ENCODE measurements at regions not wholly inside any gene's neighbourhood (a gene's known extent, or its start where the extent isn't known, plus 50 kb on each side); places are given as distances from the start of the nearest gene placed in this dataset.

- no peak for DNase-seq
Measured at GRCh38 chr12:93256256-93256969, 121.3 kb upstream of the NUDT4 start.

DNA sequence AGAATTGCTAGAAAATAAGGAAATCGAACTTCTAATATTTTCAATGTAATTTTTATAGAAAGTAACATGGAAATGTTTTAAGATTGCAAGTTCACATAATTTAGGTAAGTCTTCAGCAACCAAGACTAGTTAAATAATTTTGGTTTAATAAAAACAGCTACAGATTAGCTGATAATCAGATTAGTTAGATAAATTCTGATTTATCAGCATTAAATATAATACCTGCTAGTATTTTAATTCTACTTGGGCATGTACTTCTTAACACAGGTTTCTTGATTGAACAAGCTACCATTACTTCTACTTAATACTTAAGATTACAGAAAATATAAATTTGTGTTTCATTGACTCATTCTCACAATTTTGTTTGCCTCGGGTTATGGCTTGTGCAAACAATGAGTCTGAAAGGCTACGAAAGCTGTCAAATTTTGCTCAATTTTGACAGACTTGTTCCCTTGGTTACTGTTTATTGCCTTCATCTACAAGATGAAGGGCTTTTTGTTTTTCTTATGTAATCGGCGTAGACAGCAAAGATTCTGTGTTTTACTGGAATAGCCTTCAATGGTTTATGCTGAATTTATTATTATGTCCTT lies 116.1 kb upstream of the NUDT4 start:
- no peak for DNase-seq

DNA sequence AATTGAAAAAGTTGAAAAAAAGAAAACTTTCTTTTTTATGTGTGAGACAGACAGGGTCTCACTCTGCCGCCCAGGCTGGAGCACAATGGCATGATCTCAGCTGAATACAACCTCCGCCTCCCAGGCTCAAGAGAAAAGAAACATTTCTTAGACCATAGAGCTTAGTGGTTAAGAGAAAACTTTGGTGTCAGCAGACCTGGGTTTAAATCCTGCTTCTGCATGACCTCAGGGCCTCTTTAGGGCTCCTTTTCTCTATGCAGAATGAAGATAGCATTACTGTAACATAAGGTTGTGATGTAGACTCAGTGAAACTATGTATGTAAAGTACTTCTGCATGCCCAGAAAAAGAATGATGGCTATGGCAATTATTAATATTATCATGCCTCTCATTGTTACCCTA lies 104.7 kb upstream of the NUDT4 start:
- no peak for DNase-seq

DNA sequence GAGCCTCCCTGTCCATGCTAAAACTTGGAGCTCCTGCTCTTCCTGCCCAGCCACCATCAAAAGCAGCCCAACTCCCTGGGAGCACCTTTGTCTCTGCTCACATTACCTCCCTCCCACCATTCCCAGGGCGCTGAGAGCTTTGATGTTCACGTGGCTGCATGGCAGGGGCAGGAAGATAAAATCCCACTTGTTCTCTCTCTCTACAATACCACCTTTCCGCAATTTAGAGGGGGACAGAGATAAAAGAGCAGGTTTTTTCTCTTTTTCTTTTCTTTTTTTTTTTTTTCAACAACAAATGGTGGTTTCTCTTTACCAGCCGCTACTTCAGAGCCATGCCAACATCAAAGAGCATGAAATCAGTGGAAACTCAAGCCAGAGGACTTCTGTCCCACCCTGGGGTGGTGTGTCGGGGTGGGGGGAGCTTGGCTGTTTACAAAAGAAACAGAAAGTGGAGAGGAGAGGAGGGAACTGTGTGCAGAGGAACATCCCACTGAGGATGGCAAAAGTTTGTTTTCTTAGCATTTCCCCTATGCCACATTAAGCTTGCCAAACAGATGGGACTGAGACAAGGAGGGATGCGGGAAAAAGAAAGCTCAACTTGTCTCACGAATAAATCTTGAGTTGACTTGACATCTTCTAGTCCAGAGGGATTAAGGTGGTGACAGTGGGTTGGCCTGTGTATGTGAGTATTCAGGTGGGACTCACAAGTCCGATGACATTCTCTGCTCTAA lies 103.7 kb upstream of the NUDT4 start:
- DNase-seq = no peak

- DNase-seq = no peak
Measured at GRCh38 chr12:93274937-93275336, 102.8 kb upstream of the NUDT4 start.

- no peak for DNase-seq
Measured at GRCh38 chr12:93275589-93275988, 102.1 kb upstream of the NUDT4 start.

DNA sequence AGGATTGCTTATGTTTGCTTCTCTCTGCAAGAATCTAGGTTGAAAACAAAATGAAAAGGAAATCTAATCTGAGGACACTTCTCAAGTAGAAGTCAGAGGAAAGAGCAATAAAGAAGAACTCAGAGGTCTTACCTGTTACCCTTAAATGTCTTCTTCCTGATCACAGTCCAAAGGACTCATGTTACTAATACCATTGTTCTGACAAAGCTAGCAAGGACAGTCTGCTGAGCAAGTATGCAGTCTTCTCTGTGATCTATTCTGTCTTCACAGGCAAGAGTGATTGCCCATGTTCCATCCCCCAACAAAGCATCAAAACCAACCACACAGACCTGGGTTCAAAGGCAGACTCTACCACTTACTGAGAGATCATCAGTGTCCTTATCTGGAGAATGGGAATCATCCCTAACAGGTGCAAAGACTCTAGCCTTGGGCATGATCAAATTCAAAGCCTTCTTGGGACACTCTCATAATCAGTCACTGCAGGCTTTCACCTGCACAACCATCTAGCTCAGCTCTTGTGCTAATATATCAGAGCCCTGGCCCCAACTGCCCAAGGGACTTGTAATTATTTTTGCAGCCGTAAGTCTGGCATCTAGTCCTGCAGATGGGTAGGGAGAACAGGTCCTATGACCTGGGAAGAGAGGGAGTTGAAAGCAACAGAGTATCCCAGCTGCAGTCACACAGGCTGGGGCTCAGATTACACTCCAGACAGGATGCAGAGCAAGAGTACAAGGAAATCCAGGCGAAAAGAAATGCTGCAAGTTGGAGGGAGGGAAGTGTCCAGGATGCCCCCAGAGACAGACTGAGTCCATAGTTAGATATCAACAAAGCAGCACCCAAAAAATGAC lies 97.9 kb upstream of the NUDT4 start:
- DNase-seq = no peak

- no peak for DNase-seq
Measured at GRCh38 chr12:93287149-93287548, 90.6 kb upstream of the NUDT4 start.

DNA sequence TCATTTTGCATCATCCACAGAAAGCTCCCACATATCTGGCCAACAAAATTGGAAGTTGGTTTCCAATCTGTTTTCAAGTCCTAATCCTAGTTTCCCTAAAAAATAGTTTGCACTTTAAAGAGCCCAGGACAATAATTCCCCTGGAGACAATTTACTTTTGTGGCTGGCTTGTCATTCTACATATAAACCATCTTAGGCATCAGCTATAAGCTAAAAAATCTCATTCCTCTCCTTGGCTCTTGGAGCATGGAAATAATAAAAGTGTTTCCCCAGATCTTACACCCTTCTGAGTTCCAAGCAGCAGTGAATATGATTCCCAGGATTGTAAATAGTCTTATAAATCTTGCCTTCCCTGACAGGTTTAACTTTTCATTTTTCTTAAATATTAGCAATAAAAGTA lies 89.1 kb upstream of the NUDT4 start:
- no peak for DNase-seq

DNA sequence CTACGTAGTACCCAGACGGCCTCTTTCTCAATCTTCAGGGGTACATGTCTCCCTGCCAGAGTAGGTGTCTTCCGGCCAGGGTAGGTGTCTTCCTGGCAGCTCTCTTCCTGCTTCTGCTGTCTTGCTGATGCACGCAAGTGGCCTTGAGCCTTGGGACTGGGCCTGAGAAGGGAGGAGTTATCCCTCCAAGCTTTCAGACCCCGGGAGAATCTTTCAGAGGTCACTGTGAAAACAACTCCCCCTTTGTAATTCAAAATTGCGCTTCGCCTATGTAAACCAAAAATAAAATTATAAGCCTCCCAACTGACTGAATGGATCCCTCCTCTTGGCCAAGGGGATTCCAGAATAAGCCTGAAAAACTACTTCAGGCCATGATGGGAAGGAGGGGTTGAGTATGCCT lies 87.3 kb upstream of the NUDT4 start:
- no peak for DNase-seq

GRCh38 chr12:93292213-93292612 lies 85.5 kb upstream of the NUDT4 start:
- no peak for DNase-seq

GRCh38 chr12:93292731-93293566 lies 84.8 kb upstream of the NUDT4 start:
- DNase-seq = no peak

DNA sequence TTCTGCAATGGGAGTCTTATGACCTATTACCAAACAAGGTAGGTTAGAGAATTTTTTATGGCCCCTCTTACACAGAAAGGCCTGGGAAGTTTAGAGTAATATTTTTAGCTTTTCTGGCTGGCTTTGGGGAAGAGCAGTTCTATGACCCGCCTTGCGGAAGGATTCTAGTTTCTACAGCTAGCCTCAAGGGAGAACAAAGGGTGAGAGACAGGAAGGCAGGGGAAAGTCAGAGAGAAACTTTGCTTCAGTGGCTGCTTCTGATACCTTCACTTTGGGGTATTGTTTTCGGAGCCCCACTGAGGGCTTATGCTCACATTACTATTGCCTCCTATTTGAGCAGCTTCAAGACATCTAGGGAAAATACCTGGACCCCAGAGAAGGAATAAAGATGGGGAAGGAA lies 80.7 kb upstream of the NUDT4 start:
- DNase-seq = no peak

DNA sequence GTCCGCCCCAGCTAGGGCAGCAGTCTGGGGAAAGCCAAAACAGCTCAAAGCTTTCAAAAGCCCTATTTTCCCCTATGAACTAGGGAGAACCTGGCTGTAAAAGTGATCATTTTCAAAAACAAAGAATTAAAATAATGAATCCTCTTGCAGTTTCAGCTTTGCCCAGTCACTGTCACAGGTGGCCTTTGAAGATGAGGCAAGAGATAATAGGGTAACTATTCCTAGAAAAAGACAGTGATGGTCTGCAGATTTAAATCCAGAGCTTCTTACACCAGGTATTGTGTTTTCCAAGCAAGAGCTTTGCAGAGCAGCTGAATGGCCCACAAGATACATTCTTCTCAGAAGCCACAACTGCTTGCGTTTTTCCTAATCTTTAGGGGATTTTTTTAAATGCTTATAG lies 80.2 kb upstream of the NUDT4 start:
- no peak for DNase-seq

GRCh38 chr12:93299262-93299846 lies 78.4 kb upstream of the NUDT4 start:
- DNase-seq = no peak

GRCh38 chr12:93300611-93301021 lies 77.1 kb upstream of the NUDT4 start:
- no peak for DNase-seq

DNA sequence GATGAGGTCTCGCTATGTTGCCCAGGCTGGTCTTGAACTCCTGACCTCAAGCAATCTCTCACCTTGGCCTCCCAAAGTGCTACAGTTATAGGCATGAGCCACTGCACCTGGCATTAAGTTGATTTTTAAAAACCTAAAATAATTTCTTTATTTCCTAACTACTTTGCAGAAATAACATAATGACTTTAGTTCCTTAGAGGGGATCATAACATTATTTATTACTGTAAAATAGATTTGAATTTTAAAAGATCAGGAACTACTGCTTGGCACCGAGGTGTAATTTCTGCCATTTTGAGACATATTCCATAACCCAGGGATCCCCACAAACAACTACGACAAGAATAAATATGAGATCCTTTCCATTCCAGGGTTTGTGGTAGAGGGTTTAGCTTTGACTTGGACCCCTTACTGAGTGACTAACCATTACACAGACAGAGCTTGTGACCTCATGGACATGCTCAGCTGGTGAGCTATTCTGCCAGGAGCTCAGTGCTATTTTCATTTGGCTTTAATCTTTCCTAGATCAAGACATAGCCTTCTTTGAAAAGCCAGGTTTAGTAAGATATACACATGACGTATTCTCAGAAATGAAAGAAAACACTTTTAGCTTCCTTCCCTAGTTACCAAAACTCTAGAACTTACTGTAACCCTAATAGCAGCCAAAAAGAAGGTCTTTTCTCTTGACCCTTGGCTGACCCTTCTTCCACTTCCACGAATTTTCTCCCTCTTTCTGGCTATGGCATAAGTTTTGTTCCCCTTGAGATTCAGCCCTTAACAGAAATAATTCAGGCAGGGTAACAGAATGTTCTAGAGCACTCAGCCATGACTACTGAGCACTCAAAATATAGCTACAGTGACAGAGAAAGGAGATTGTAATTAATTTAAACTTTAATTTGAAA lies 75.1 kb upstream of the NUDT4 start:
- no peak for DNase-seq

GRCh38 chr12:93306636-93307035 lies 71.1 kb upstream of the NUDT4 start:
- DNase-seq = no peak

- no peak for DNase-seq
Measured at GRCh38 chr12:93308281-93308680, 69.4 kb upstream of the NUDT4 start.

DNA sequence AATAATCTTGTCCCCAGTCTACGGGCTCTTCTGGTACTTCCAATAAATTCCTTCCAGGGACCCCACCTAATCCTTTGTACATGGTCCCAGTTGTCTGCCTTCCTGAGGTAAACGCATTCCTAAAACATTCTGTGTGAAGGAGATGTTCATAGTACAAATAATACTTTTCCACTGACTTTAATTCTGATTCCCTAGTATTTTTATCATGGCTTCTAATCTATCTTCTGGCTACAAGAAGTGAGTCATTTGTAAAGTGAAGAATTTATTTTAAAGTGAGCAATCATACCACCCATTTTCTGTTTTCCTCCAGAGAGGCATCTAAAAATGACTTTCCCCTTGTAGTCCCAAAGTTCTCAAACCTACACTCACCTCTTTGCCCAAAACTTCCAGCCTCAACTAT lies 65.9 kb upstream of the NUDT4 start:
- no peak for DNase-seq

- no peak for DNase-seq
Measured at GRCh38 chr12:93314177-93314497, 63.6 kb upstream of the NUDT4 start.
